NCI-H774 (cell line): ENCODE measurements at regions not wholly inside any gene's neighbourhood (a gene's known extent, or its start where the extent isn't known, plus 50 kb on each side); places are given as distances from the start of the nearest gene placed in this dataset.
"Not testable (repeated sequence)": the region's sequence is repeated elsewhere in the genome, so short reads cannot be mapped to it uniquely, and the experiment has no call there.

ENCODE experiments used
- DNase-seq: peaks from one replicate; lab custom pipeline; 2025; lab: John Stamatoyannopoulos, UW

- no peak for DNase-seq
Measured at GRCh38 chr14:88064841-88065240, 59.9 kb downstream of the GPR65 start.

- DNase-seq = no peak
Measured at GRCh38 chr14:88069677-88070076, 64.7 kb downstream of the GPR65 start.

- no peak for DNase-seq
Measured at GRCh38 chr14:88075269-88075981, 70.5 kb downstream of the GPR65 start.

- DNase-seq = no peak
Measured at GRCh38 chr14:88078525-88078924, 73.6 kb downstream of the GPR65 start.

GRCh38 chr14:88079624-88080023 lies 74.7 kb downstream of the GPR65 start:
- peak; percentile 35 for DNase-seq

GRCh38 chr14:88085736-88086135 lies 80.8 kb downstream of the GPR65 start:
- DNase-seq = no peak

- DNase-seq = no peak
Measured at GRCh38 chr14:88089445-88089844, 84.5 kb downstream of the GPR65 start.

GRCh38 chr14:88092529-88092928 lies 87.6 kb downstream of the GPR65 start:
- DNase-seq = no peak

GRCh38 chr14:88095791-88096190 lies 90.9 kb downstream of the GPR65 start:
- no peak for DNase-seq

GRCh38 chr14:88098163-88098562 lies 93.2 kb downstream of the GPR65 start:
- no peak for DNase-seq

- DNase-seq = no peak
Measured at GRCh38 chr14:88104710-88105109, 99.8 kb downstream of the GPR65 start.

- no peak for DNase-seq
Measured at GRCh38 chr14:88106377-88106776, 101.4 kb downstream of the GPR65 start.

GRCh38 chr14:88127669-88128068 lies 122.7 kb downstream of the GPR65 start:
- not testable (repeated sequence) for DNase-seq

GRCh38 chr14:88128816-88129215 lies 123.9 kb downstream of the GPR65 start:
- no peak for DNase-seq

- no peak for DNase-seq
Measured at GRCh38 chr14:88129306-88130056, 124.5 kb downstream of the GPR65 start.

- DNase-seq = no peak
Measured at GRCh38 chr14:88130057-88130432, 125.1 kb downstream of the GPR65 start.
